Keratinocyte (primary cell): ENCODE measurements at regions not wholly inside any gene's neighbourhood (a gene's known extent, or its start where the extent isn't known, plus 50 kb on each side); places are given as distances from the start of the nearest gene placed in this dataset.

Source experiments
- DNase-seq: peaks from one replicate; pipeline ENCODE4 v3.0.0-alpha.2; 2011; ENCODE audit warnings: low read depth, missing footprints, low spot score
- FAIRE-seq: peaks from 2 replicates; lab custom pipeline; 2011; peaks lifted over from hg19 to GRCh38; lab: Jason Lieb, UNC
- H2AFZ ChIP-seq: 2 replicates; pipeline ENCODE4 v1.6.0; 2012; ENCODE audit warnings: low read length, control low read depth, inconsistent platforms; ENCODE audit not compliant: control insufficient read depth
- H3K27ac ChIP-seq: 2 replicates; pipeline ENCODE4 v1.5.1; 2011; ENCODE audit warnings: low read length; ENCODE audit not compliant: control insufficient read depth, insufficient read depth
- H3K27me3 ChIP-seq: 3 replicates; pipeline ENCODE4 v1.6.0; 2011; ENCODE audit warnings: low read length; ENCODE audit not compliant: control insufficient read depth, insufficient read depth; ENCODE audit errors: extremely low read depth
- H3K36me3 ChIP-seq, 2 experiments: 2 replicates in 1 of 2; 3 replicates in 1 of 2; pipeline ENCODE4 v1.5.1; 2011; ENCODE audit warnings: low read length in 2 of 2, mild to moderate bottlenecking in 1 of 2; ENCODE audit not compliant: control insufficient read depth in 2 of 2, insufficient read depth in 2 of 2; ENCODE audit errors: extremely low read depth in 1 of 2
- H3K4me1 ChIP-seq: 3 replicates; pipeline ENCODE4 v1.5.1; 2011; ENCODE audit warnings: low read length; ENCODE audit not compliant: control insufficient read depth, insufficient read depth; ENCODE audit errors: extremely low read depth
- H3K4me2 ChIP-seq: 3 replicates; pipeline ENCODE4 v1.6.0; 2011; ENCODE audit warnings: low read depth, low read length; ENCODE audit not compliant: control insufficient read depth, insufficient read depth; ENCODE audit errors: extremely low read depth
- H3K4me3 ChIP-seq, 3 experiments: fragments of 200-600 bp in 1 of 3; sonication (generic) in 1 of 3; 2 replicates in 2 of 3; 3 replicates in 1 of 3; pipeline ENCODE4 v1.5.1; 2011 to 2016; ENCODE audit warnings: low read length in 3 of 3, mild to moderate bottlenecking in 3 of 3, control low read depth in 2 of 3, inconsistent platforms in 1 of 3, low read depth in 1 of 3, mixed read lengths in 1 of 3, mixed run types in 1 of 3, moderate library complexity in 1 of 3; ENCODE audit not compliant: control insufficient read depth in 2 of 3, insufficient read depth in 2 of 3; ENCODE audit errors: extremely low read depth in 1 of 3
- H3K79me2 ChIP-seq: 2 replicates; pipeline ENCODE4 v1.6.0; 2012; ENCODE audit warnings: low read length; ENCODE audit not compliant: control insufficient read depth, insufficient read depth
- H3K9ac ChIP-seq: 3 replicates; pipeline ENCODE4 v1.6.0; 2011; ENCODE audit warnings: low read length; ENCODE audit not compliant: control insufficient read depth, insufficient read depth; ENCODE audit errors: extremely low read depth
- H3K9me1 ChIP-seq: 3 replicates; pipeline ENCODE4 v1.6.0; 2011; ENCODE audit warnings: low read length; ENCODE audit not compliant: control insufficient read depth, insufficient read depth; ENCODE audit errors: extremely low read depth
- H3K9me3 ChIP-seq: 2 replicates; pipeline ENCODE4 v1.5.1; 2012; ENCODE audit warnings: low read depth, low read length; ENCODE audit not compliant: control insufficient read depth
- H4K20me1 ChIP-seq: 3 replicates; pipeline ENCODE4 v1.6.0; 2011; ENCODE audit warnings: low read length; ENCODE audit not compliant: control insufficient read depth, insufficient read depth; ENCODE audit errors: extremely low read depth
- EZH2 ChIP-seq: IDR thresholded peaks from one replicate; pipeline ENCODE4 v1.6.1; 2012; ENCODE audit warnings: inconsistent platforms, mild to moderate bottlenecking, low read length, moderate library complexity
- dilution Hi-C: fragments of 300-500 bp; cut with MboI; formaldehyde crosslinking; loops from one replicate; pipeline ENCODE4 v1.7.0; 2020; ENCODE audit warnings: low sequenced_read_pairs; ENCODE audit not compliant: extremely low pct_ligation_motif_present
- TF ChIP-seq, protein P1 (sequence below), 3 experiments: IDR thresholded peaks in 1 of 3; conservative IDR thresholded peaks in 1 of 3; optimal IDR thresholded peaks in 1 of 3; 2 replicates in 2 of 3; 3 replicates in 1 of 3; pipeline versions ENCODE3 to v1.5.1; 2011; ENCODE audit warnings: low read length in 3 of 3, mild to moderate bottlenecking in 3 of 3, moderate library complexity in 2 of 3, control low read depth in 1 of 3, inconsistent platforms in 1 of 3; ENCODE audit not compliant: insufficient read depth in 2 of 3; ENCODE audit errors: extremely low read depth in 1 of 3

DNA sequence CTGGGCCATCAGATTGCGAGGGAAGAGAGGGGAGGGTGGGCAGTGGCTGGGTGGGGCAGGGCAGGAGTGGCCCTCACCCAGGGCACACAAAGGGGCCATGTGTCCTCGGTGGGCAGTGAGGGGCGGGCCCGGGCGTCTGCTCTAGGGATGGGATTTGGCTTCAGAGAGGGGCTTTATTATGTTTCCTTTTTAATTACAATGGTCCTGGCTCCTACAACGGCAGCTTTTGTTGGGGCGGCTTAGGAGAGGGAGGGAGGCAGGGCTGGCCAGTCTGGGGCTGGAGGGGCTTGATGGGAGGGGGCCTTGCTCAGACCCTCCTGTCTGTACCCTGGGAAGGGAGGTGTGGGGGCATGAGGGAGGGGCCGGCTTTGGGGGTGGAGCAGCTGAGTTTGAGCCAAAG is 102.8 kb upstream of the WNT4 start:
- TF ChIP-seq, protein P1, sequence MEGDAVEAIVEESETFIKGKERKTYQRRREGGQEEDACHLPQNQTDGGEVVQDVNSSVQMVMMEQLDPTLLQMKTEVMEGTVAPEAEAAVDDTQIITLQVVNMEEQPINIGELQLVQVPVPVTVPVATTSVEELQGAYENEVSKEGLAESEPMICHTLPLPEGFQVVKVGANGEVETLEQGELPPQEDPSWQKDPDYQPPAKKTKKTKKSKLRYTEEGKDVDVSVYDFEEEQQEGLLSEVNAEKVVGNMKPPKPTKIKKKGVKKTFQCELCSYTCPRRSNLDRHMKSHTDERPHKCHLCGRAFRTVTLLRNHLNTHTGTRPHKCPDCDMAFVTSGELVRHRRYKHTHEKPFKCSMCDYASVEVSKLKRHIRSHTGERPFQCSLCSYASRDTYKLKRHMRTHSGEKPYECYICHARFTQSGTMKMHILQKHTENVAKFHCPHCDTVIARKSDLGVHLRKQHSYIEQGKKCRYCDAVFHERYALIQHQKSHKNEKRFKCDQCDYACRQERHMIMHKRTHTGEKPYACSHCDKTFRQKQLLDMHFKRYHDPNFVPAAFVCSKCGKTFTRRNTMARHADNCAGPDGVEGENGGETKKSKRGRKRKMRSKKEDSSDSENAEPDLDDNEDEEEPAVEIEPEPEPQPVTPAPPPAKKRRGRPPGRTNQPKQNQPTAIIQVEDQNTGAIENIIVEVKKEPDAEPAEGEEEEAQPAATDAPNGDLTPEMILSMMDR (optimal IDR thresholded peaks at IDR 0.05 in 1 of 3, IDR thresholded peaks at IDR 0.05 in 1 of 3, conservative IDR thresholded peaks at IDR 0.05 in 1 of 3; ENCODE audit: extremely low read depth in 1 of 3, insufficient read depth in 2 of 3, low read length in 3 of 3) = no peak
- no peak for TF ChIP-seq EZH2
- Histone ChIP-seq H3K27ac (no peak overlapping the region), H3K4me2 (no peak overlapping the region), H3K9ac (no peak overlapping the region), H4K20me1 (no peaks in the 10 kb centered on the region), H3K27me3 (peaks cover 50% of the 10 kb centered on the region), H3K4me1 (no peaks in the 10 kb centered on the region), H3K9me1 (no peaks in the 10 kb centered on the region), H2AFZ (no peak overlapping the region), H3K9me3 (no peaks in the 10 kb centered on the region), H3K79me2 (no peaks in the 10 kb centered on the region), H3K4me3 (no peak overlapping the region), H3K36me3 (no peaks in the 10 kb centered on the region)
- dilution Hi-C loops = no loop called here
- DNase-seq (no peak), FAIRE-seq (no peak)

GRCh38 chr1:22246755-22247480 is 104.0 kb upstream of the WNT4 start:
- Histone ChIP-seq H3K4me3 (no peak overlapping the region), H3K4me1 (no peaks in the 10 kb centered on the region), H3K27ac (no peak overlapping the region), H3K27me3 (peaks cover 58% of the 10 kb centered on the region), H3K4me2 (no peak overlapping the region), H3K79me2 (no peaks in the 10 kb centered on the region), H2AFZ (no peak overlapping the region), H3K36me3 (no peaks in the 10 kb centered on the region), H4K20me1 (no peaks in the 10 kb centered on the region), H3K9me3 (no peaks in the 10 kb centered on the region), H3K9ac (no peak overlapping the region), H3K9me1 (no peaks in the 10 kb centered on the region)
- FAIRE-seq (no peak), DNase-seq (no peak)
- no peak for TF ChIP-seq EZH2
- TF ChIP-seq, protein P1 (optimal IDR thresholded peaks at IDR 0.05 in 1 of 3, IDR thresholded peaks at IDR 0.05 in 1 of 3, conservative IDR thresholded peaks at IDR 0.05 in 1 of 3; ENCODE audit: extremely low read depth in 1 of 3, insufficient read depth in 2 of 3, low read length in 3 of 3) = no peak
- dilution Hi-C loops = no loop called here
